ENCODE measurements at regions not wholly inside any gene's neighbourhood (a gene's known extent, or its start where the extent isn't known, plus 50 kb on each side); places are given as distances from the start of the nearest gene placed in this dataset.
"Not testable (repeated sequence)": the region's sequence is repeated elsewhere in the genome, so short reads cannot be mapped to it uniquely, and the experiment has no call there.

DNA sequence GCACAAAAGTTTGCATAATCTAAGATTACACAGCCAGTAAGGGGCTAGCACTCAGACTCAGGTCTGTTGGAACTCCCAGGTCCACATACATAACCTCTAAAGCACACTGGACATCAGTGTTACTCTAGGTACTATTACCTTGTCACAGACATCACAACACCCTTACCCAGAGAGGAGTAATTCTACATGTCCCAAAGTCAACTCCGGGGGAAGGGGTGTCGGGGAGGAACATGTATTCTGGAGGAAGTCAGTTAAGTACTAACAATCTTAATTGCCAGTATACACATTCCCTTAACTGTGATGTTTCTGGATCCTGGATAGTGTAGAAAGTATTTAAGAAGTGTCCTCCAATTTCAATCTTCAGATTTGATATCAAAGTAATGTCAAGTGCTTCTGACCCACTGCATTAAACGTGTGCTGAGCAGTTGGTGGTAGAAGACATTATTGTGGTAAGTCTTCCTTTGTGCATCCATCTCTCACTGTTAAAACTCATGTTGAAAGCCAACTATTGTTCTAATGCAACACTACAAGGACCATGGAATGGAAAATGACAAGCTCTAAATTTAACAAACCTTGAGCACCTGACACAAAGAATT is 155.4 kb downstream of the CRPPA start:
- no peak for DNase-seq (ENCODE audit: low spot score)

DNA sequence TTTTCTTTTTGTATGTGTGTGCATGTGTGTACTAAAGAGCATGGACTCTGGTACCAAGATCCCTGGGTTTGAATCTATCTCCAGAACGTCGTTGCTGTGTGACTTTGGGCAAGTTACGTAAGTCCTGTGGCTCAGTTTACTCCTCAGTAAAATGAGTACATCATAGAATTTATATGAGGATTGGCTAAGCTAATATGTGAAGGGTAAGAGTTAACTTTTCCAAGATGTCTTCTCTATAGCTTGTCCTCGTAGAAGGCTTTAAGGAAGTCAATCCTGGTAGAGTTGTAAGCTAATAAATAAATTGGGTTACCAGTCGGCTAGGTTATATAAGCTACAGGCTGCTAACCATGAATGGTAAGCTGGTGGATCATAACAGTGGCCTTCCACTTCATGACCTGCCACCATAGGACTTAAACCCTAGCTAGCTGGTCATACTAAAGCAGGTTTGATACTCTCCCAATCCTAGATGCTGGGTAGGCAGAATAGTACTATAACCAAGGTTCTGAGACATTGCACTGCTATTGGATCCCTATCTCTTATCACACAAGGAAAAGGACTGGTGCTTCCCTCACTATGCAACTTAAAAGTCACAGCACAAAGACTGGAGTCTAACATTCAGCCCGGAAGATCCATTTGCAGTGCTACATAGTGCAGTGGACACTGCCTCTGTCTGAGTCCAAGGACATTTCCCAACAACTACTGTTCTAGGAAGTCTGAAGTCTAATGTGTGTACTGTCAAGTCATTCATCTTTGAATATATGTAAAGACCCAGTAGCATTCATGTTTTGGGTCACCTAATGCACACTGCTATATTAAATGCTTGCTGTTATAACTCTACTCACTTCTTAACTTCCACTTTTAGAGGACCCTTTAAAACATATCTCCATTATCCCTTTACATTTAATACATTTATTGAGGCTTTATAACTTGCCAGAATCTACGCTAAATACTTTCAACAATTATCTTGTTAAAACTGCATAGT is 156.2 kb downstream of the CRPPA start:
- DNase-seq (ENCODE audit: low spot score): no peak

DNA sequence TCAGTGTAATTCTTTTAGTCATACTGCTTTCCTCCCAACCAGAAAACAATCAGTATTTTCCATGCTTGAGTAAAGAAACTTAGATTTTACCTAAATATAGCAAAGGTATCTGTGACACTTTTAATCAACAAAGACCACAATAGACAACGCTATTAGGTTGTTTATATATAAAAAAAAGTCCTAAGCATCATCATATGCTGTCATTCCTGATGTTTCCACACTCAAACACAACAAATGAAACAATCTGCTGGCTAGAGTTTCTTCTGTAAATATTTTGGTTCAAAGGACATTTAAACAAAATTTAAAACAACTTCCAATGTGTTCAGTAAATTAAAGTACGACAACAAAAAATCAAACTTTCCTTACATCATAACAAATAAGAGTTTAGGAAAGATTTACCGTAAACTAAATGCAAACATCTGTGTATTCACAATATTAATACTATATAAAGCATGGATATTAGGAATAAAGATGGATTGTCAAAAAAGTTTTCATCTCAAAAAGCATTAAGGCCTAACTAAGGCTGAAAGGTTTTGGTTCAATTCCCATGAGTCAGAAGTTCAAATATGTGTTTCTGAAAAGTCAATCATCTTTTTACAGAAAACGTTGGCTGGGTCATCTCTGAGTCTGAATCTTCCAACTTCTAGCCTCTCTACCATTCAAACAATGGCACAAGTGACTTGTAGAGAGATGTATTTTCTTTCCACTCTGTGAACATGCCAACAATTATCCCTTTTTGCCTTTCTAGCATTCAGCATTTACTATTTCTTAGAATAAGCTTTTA is 157.1 kb downstream of the CRPPA start:
- DNase-seq (ENCODE audit: low spot score): no peak

DNA sequence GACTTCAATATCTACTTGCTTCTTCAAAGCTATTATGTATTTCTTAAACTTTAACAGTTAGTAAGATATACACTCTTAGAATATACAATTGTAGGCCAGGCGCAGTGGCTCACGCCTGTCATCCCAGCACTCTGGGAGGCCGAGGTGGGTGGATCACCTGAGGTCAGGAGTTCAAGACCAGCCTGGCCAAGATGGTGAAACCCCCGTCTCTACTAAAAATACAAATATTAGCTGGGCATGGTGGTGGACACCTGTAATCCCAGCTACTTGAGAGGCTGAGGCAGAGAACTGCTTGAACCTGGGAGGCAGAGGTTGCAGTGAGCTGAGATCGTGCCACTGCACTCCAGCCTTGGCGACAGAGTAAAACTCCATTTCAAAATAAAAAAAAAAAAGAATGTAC is 158.0 kb downstream of the CRPPA start:
- not testable (repeated sequence) for DNase-seq (ENCODE audit: low spot score)

DNA sequence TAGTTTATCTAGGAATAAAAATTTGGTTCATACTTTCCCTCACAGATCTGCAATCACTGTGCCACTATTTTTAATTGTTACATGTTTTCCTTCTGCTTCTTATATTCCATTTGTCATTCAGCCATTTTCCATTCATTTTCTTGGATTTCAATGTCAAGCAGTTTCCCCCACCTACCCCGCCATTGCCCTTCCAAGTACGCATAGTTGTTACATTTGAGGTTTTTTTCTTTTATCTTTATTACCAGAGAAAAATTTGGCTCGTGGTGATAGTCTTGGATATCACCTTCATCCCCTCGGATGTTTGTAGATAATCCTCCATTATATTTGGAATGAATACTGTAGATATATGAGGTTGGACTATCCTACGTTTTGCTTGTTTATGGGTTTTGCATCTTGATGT is 159.7 kb downstream of the CRPPA start:
- DNase-seq (ENCODE audit: low spot score): no peak

DNA sequence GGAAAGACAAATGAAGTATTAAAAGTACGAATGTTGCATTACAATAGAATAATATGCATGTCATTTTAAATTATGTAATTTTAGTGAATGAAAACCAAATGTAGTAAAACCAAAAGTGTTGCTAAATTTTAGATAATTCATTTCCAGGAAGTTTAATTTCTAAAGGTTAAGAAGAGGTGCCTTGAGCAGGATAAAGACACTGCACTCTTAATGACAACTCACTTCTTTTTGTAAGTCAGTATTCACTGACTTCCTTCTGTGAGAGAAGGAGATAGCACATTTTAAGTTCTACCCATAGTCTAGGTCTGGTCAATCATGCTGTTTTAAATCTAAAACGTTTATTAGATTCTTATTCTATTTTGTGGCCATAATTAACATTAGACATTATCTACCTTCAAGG is 160.2 kb downstream of the CRPPA start:
- DNase-seq (ENCODE audit: low spot score): no peak

DNA sequence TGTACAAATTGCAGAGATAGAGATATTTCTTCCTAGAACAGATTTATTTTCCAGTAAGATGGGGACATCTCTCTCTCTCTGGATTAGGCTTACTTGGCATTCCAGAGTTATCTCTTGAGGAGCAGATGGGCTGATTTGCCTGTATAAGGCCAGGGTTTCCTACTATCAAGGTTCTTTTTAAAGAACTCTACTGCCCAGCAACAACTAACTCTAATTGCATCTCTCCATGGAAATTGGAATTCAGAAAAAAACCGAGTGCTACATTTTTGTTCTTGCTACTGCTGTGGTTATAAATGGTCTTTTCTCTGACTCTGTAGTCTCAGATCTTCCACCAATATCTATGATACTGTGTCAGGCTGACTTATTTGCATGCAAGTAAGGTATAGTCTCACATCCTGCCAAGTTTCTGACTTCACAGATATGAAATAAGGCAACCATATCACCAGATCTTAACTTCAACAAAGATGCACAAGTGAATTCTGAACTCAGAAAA is 161.1 kb downstream of the CRPPA start:
- no peak for DNase-seq (ENCODE audit: low spot score)

DNA sequence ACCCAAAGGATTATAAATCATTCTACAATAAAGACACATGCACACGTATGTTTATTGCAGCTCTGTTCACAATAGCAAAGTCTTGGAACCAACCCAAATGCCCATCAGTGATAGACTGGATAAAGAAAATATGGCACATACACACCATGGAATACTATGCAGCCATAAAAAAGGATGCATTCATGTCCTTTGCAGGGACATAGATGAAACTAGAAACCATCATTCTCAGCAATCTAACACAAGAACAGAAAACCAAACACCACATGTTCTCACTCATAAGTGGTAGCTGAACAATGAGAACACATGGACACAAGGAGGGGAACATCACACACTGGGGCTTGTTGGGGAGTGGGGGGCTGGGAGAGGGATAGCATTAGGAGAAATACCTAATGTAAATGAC is 164.9 kb downstream of the CRPPA start:
- not testable (repeated sequence) for DNase-seq (ENCODE audit: low spot score)

DNA sequence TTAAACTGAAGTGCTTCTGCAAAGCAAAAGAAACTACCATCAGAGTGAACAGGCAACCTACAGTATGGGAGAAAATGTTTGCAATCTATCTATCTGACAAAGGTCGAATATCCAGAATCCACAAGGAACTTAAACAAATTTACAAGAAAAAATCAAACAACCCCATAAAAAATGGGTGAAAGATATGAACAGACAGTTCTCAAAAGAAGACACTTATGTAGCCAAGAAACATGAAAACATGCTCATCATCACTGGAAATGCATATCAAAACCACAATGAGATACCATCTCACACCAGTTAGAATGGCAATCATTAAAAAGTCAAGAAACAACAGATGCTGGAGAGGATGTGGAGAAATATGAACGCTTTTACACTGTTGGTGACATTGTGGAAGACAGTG is 165.4 kb downstream of the CRPPA start:
- DNase-seq (ENCODE audit: low spot score): not testable (repeated sequence)

DNA sequence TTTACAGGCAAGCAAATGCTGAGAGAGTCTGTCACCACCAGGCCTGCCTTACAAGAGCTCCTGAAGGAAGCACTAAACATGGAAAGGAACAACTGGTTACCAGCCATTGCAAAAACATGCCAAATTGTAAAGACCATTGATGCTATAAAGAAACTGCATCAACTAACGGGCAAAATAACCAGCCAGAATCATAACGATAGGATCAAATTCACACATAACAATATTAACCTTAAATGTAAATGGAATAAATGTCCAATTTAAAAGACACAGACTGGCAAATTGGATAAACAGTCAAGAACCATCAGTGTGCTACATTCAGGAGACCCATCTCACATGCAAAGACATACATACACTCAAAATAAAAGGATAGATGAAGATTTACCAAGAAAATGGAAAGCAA is 170.7 kb downstream of the CRPPA start:
- not testable (repeated sequence) for DNase-seq (ENCODE audit: low spot score)

DNA sequence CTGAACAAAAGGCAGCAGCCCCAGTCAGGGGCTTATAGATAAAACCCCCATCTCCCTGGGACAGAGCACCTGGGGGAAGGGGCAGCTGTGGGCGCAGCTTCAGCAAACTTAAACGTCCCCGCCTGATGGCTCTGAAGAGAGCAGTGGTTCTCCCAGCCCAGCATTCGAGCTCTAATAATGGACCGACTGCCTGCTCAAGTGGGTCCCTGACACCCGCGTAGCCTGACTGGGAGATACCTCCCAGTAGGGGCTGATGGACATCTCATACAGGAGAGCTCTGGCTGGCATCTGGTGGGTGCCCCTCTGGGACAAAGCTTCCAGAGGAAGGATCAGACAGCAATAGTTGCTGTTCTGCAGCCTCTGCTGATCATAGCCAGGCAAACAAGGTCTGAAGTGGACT is 172.1 kb downstream of the CRPPA start:
- not testable (repeated sequence) for DNase-seq (ENCODE audit: low spot score)

DNA sequence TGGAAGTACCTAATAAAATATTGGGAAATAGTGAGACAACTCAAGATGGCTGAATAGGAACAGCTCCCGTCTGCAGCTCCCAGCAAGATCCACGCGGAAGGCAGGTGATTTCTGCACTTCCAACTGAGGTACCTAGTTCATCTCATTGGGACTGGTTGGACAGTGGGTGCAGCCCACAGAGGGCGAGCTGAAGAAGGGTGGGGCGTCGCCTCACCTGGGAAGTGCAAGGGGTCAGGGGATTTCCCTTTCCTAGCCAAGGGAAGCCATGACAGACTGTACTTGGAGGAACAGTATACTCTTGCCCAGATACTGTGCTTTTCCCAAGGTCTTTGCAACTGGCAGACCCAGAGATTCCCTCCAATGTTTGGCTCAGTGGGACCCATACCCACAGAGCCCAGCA is 172.8 kb downstream of the CRPPA start:
- not testable (repeated sequence) for DNase-seq (ENCODE audit: low spot score)

DNA sequence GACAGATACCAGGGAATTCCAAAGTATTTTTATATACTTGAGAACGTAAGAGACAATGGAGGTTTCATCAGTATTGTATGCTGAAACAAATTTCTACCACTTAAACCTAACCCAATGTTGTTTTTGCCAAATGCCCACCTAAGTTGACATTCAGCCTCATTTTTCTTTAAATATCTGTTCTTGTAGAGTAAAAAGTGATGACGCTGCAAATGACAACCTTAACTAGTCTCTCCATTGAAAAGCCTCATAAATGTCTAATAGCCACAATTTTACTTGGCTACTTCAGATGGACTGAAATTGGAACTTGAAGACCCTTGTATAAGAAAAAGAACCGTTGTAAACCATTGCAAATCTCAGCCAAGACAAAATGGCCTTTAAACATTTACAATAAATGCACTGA is 176.9 kb downstream of the CRPPA start:
- no peak for DNase-seq (ENCODE audit: low spot score)

DNA sequence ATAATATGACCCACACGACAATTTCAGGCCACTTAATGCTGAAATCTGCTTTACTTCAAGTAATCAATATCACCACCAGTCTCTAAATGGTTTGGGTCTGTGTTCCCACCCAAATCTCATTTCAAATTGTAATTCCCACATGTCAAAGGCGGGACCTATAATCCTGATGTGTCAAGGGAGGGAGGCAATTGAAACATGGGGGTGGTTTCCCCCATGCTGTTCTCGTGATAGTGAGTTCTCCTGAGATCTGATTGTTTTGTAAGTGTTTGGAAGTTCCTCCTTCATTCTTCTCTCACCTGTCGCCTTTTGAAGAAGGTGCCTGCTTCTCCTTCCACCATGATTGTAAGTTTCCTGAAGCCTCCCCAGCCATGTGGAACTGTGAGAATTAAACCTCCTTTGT is 178.4 kb downstream of the CRPPA start:
- DNase-seq (ENCODE audit: low spot score): no peak

DNA sequence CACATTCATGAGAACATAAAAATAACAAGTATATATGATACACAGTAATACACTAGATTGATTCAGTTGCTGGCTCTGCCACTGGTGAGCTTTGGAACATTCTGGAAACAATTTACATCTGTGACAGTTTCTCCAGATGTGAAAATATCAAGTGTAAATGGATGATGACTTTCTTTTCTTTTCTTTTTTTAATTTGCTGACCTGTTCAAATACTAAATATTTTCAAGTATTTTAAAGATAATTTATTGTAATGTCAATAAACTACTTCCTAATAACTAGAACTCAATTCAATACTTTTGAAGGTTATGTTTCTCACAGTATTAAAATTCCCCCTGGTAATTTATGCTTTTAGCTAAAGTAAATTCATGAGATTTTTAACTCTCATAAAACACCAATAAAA is 180.3 kb downstream of the CRPPA start:
- no peak for DNase-seq (ENCODE audit: low spot score)

DNA sequence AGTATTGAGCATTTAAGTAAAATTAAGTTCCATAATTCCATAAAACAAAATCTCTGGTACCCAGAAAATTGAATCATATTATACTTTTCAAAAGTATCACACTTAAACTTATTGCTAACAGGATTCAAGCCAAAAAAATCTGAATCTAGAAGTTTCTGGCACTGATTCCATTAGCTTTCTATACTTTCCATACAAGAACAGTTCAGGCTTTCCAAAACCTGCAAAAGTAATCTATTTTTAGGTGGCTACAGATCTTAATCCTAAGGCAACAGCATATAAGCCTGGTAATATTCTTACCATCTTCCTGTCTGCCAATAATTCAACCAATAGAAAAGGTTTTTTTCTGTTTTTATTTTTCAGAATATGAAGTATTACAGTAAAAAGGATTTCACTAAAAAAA is 185.0 kb downstream of the CRPPA start:
- DNase-seq (ENCODE audit: low spot score): no peak

DNA sequence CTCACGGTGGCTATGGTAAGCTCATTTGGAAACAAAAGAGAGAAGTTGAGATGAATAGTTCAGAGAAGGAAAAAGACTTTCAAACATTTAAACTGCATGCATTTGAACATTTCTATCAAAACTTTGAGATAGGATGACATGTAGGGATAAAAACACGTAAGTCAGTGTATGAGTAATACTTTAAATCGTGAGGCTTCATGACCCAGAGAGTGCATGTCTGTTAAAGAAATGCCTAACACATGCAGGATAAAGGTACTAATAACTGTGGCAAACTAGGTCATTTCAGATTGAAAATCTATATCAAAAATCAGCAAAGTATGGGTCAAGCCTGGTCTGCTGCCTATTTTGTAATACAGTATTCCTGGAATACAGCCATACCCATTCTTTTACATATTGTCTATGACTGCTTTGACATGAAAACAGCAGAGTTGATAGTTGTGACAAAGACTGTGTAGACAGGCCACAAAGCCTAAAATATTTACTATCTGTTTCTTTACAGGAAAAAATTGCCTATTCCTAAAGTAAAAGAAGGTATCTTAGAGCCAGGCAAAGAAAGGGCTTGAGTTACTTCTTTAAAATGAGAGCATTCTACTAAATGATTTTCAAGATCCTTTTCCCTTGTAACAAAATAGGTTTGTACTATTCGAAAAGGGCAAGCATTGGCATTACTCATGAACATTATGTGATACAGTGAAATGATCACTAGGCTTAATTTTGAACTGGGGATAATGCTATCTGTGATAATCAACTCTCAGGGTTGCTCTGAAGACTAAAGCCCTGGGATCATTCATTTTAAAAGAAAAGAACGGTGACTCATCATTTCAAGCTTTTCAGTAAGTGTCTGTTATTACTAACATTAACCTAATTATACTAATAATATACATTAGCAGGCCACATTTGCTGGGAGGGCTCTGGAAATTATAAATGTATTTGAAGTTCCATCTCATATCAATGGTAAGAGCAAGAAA is 185.9 kb downstream of the CRPPA start:
- DNase-seq (ENCODE audit: low spot score): no peak

DNA sequence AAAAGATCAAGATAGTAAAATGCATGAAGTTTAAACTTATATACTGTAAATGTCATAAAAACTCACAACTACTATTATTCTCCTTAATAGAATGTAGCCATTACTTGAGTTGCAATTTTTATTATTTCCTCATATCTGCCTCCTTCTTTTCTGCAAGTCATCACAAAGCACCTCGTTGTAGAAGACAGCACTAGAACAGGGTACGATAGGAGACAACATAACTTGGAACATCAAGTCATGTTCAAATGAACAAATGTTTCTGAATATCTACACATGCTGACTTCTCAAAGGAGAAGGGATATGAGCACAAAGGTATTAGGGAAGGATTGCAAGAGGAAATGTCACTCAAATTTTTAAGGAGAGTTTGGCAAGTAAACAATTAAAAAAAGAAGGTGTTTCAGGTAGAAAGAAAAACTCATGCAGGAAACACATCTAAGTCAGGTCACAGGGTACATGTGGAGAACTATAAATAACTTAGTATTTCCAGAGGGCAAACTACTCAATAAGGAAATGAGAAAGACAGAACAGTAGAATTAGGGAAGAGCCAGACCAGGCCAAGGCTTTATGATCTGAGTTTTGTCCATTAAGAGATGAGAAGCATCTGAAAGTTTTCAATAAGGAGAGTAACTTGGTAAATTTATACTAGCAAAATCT is 186.7 kb downstream of the CRPPA start:
- no peak for DNase-seq (ENCODE audit: low spot score)

DNA sequence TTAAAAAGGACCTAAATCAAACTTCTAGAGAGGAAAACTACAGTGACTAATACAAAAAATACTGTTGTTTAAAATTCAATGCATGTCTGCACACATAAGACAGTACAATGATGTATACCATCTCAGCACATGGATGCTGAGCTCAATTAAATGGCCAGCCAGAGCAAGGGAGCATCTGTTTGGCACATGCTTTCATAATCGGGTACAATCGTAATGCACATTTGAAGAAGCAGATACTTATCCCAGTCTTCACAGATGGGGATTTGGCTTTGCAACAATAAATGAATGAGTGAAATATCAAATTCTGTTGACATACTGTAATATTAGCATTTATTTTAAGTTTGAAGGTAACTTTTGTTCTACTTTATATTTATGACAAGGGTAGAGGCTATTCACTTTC is 187.8 kb downstream of the CRPPA start:
- DNase-seq (ENCODE audit: low spot score): no peak

DNA sequence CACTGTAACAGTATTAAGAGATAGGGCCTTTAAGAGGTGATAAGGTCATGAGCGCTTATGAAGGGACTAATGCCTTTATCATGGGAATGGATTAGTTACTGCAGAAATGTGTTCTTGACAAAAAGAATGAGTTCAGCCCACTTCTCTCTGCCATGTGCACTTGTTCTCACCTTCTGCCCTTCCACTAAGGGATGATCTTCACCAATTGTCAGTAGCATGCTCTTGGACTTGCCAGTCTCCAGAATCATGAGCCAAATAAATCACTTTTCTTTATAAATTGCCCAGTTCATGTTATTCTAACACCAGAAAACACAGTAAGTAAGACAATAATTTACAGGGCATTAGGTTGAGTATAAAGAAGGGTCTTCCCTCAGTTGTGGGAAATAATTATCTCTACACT is 189.1 kb downstream of the CRPPA start:
- no peak for DNase-seq (ENCODE audit: low spot score)

All from CD4-positive, alpha-beta T cell treated with Interleukin-15 for 4 hours (primary cell).